Right renal cortex interstitium (tissue), 3 donors: ENCODE measurements at regions not wholly inside any gene's neighbourhood (a gene's known extent, or its start where the extent isn't known, plus 50 kb on each side); places are given as distances from the start of the nearest gene placed in this dataset.
"Not testable (repeated sequence)": the region's sequence is repeated elsewhere in the genome, so short reads cannot be mapped to it uniquely, and the experiment has no call there.

Experiments
- DNase-seq, 3 donors: peaks; one replicate each; pipeline ENCODE4 v3.0.0-alpha.2; 2013; ENCODE audit warnings: low read depth in 3 of 3, low spot score in 2 of 3

DNA sequence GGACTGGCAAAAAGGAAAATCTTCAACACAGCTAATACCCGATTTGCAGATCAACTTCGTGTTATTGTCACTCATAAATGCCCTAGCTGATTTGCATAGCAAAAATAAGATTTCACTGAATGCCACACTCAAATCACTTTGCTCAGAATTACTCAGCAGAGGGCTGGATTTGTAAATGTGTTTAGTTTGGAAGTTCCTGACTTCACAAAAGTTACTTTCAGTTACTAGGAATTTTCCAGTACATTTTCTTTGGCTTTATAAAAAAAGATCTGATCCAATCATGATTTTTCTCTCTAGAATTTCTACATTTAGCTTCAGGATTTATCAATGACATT is 433.3 kb upstream of the ID2 start:
- no peak for DNase-seq

DNA sequence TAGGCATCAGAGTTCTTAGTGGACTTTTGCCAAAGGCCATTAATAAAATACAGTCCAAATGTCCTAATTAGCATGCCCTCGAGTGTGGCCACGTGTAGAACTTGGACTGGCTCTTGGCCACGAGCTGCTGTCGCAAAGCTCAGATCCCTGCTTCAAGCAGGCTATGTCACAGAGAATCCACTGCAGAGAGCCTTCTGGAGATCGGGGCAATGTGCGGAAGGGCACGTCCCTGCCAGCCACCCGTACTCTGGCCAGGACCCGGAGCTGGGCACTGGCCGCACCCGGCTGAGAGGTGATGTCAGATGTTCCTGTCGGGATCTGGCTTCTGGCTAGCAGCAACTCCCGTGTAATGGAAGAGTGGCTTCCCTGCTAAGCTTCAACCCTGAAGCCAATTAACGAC is 432.7 kb upstream of the ID2 start:
- DNase-seq = no peak

DNA sequence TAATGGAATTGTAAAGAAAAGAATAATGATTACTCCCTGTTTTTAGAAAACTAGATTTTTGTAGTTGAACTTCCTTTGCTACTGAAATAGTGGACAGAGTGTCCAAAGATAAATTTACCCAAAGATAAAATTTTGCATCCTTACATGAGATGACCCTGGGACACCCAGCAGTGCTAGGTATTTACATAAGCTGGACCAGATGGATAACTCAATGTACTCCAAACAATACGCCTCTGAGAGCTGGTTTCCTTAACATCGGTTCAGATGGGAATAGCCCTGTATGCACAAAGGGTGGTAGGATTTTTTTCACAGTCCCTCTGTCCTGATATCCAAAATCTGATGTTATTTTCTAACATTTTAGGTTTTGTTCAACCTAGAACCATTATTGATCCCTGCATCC is 432.1 kb upstream of the ID2 start:
- no peak for DNase-seq

DNA sequence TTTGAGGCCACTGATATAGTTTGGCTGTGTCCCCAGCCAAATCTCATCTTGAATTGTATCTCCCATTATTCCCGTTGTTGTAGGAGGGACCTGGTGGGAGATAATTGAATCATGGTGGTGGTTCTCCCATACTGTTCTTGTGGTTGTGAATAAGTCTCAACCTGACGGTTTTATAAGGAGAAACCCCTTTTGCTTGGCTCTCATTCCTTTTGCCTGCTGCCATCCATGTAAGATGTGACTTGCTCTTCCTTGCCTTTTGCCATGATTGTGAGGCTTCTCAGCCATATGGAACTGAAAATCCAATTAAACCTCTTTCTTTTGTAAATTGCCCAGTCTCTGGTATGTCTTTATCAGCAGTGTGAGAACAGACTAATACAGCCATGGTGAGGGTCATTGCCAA is 431.6 kb upstream of the ID2 start:
- not testable (repeated sequence) for DNase-seq

DNA sequence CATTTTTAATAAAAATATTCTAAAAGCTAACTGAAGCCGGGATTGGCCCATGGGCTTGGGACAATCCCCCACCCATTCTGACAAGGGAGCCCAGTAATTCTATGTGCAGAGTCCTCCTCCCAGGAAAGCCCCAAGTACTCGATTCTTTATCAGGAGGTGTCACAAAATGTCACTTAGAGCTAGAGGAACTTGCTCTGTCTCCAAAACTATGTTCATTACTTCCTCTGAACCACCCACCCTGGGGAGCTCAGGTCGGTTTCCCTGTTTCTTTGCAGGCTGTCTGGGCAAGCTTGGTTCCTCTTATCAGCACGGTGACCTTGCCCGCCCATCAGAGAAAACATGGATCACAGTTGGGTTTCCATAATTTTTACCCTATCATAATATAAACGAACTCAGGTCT is 430.6 kb upstream of the ID2 start:
- no peak for DNase-seq

DNA sequence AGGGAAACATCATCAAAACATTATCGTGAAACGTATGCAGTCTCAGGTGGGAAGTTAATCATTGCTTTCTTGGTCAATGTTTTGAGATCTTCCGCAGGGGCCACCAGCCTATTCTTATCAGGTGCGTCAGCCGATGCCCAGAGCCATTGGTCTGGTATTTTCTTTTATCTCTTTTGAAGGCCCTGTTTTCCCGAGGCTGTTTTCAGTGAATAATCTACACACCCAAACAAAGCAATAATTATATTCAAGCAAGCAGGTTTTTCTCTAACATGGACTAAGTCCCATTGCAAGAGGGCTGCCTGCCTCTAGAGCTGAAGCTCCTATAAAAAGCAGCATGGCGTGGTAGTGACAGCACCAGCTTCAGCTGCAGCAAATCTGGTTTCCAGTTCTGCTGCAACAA is 430.0 kb upstream of the ID2 start:
- DNase-seq = no peak

DNA sequence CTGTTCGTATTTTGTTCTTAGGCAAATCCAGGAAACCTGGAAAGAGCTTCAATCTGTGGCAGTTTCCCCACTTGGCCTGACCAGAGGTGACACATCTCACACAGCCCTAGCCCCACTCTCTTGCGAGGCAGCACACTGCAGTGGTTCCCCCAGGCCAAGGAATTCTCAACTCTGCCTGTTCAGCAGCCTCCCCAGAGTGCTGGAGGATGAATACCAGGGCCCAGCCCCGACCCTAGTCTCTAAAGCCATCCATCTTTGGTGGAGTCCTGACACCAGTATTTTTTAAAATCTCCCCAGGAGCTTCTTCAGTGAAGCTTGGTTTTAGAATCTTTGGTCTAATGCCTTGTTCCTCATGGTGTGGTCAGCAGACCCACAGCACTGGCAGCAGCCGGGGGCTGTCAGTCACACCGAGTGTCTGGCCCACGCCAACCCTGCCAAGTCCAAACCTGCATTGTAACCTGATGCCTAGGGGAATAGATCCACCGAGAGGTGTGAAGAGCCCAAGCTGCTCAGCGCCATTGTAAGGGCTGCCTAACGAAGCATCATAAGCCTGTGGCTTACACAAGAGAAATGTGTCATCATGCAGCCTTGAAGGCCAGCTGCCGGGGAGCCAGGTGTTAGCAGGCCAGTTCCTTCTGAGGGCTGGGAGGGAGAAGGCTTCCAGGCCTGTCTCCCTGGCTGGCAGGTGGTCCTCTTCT is 428.7 kb upstream of the ID2 start:
- DNase-seq = no peak

DNA sequence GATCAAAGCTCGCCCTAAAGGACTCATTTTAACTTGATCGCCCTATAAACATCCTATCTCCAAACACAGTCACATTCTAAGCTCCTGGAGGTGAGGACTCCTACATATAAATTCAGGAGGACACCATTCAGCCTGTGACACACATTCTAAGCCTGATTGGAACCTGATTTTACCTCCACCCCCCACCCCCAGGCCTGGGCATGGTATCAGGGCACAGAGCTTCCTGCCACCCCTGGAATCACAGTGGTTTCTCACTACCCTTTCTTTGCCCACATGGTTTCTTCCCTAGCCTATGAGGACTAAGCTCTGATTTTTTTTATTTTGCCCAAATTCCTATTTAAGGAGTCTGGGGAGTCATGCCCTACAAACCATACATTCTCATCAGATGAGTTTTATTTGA is 428.1 kb upstream of the ID2 start:
- no peak for DNase-seq

DNA sequence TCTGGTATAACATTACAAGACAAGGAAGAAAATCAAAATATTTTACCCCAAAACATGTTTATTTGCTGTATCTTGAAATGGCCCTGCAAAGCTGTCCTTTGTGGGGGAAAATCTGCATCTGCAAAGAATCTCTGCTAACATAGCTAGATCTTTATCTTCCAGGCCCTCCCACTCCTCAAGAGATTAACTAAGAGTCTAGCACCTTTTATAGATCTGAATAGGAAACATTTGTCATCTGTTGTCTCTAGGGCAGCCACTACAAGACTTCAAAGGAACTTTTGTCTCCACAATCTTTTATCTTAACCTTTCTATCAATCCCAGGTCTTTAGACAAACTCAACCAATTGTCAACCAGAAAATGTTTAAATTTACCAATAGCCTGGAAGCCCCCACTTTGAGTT is 427.6 kb upstream of the ID2 start:
- DNase-seq = not testable (repeated sequence)

DNA sequence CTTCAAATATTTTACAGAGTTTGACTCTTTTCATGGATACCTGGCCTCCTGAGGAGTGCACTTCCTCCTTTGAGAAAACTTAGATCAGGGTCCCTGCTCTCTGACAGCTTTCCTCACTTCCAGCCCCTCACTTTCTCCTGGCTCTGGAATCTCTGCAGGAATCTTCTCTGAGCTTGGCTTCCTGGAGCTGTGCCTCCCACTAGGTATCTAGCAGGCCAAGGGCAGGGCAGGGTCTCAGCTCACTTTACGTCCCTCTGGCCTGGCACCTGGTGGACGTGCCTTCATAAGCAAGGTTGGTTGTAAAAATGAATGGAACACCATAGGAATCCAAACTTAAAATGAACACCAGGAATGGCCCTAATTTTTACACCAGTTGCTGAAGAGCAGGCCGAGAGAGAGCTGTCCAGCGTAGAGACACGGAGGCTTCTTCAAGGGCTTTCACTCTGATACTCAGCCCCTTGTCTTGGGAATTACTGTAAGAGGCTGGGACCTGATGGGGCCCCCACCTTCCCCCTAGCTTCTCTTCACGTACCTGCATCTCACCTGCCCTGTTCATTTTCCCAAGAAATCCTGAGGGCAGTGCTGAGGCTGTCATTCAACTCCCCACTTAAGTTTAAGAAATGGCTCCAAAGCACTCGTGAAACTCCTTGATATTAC is 426.9 kb upstream of the ID2 start:
- no peak for DNase-seq

DNA sequence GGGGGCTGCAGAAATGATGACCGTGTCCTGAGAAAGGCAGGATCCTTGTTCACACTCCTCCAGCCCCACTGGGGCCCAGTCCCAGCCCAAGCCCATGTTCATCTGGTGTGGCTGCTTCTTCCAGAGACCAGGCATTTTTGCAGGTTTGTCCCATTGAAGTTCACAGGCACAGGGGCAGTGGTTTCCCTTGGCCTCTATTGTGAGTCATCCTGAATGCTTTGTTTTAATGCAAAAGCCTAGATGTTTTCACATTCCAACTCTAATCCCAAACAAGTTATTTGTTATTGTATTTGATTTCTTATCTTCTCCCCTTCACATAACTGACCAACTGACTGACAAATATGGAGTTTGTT is 426.4 kb upstream of the ID2 start:
- no peak for DNase-seq

DNA sequence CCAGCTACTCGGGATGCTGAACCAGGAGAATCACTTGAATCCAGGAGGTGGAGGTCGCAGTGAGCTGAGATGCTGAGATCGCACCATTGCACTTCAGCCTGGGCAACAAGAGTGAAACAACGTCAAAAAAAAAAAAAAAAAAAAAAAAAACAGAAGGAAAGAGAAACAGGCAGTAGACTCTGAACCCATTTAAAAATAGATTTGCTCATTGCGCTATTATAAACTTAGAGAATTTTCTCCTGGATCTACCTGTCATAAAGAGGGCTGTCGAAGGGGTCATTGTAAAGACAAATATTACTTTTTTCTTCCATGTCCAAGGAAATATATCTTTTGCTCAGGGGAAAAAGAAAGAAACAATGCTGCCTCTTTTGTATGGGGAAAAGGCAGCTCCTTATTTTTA is 425.0 kb upstream of the ID2 start:
- DNase-seq = no peak

DNA sequence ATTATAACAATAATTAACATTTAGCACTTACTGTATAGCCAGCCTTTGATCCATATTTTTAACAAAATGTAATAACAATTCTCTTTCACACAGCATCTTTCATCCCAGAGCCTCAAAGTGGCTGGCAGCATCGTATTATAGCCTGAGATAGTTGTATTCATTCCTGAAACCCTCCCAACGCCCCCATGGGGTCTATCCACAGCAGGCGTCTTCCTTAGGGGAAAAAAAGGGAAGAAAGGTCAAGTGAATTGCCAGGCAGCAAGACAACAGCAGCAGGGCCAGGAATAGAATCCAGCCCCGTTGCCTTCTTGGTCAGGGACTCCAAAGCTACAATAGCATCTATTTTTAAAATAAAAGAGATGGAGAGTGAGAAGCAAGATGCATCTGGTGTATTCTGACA is 424.4 kb upstream of the ID2 start:
- no peak for DNase-seq

DNA sequence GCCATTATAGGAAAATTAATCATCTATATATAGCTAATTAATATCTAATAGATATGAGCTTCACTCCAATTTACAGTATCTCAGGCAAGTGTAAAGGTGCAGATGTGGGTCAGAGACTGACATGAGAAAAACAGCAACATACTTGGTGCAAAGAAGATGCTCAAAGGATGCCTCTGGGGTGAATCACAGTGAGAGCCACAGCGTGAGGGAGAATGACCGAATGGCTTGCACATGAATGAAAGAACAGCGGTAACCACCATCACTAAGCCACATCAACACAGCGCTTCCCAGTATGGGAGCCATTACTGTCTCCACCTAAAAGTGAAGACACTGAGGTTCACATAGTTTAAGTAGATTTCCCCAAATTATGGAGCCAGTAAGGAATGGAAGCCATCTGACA is 423.4 kb upstream of the ID2 start:
- DNase-seq = no peak

DNA sequence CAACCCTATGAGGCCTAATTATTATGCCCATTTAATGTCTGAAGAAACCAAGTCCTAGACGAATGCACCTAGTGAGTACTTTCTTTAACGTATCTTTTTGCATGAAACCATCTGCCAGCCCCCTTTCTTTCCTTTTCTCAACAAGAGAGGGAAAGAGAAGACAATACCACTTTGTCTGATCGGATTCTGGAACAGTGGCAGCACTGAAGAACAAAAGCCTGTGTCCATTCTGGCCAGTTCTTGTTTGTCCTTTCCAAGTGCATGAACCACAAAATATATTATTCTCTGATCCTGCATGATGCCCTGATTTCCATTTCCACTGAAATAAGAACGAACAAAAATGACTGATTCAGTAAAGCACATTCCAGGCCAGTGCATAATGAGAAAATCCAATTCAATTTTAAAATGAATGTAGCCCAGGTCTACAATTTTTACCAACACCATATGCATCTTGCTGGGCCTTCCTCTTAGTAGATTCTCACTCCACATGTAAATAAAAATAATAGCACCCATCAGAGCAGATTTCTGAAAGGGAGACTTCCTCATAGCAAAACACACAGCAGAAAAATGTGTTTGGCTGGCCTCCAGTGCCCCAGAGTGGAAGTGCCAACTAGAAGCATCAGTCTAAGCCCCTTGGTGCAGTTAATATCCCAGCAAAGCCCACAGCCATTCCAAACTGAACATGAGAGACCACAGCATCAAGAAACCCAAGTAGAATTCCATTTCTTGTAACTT is 422.6 kb upstream of the ID2 start:
- no peak for DNase-seq

DNA sequence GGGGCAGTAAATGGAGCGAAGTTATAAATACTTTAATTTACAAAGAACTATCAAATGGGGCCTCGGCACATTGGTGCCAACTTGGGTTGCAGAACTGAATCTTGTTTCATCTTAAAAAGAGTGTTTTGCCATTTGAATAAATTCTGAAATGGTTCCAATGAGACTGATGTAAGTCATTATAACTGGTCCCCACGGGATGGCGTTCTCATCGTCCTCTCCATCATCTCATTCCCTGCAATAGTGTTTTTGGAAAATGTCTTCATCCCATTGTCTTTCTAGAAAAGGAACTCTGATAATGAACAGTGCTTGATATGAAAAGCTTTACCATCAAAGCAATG is 422.0 kb upstream of the ID2 start:
- no peak for DNase-seq

DNA sequence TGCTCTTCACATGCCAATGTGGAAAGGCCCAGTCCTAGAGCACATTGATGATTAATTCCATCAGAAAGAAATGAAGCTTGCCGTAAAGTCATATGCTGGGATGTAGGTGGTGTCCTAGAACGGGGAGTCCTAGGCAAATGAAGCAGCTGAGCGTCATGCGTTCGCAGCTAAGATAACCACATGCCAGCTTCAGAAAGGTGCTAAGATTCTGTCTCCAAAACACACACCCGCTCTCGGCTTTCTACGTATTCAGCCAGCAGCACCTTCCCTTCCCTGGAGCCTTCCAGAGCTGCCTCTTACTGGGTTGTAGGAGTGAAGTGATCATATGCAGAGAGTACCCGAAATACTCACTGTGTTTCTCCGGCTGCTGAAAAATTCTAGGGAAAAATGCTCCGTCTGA is 421.6 kb upstream of the ID2 start:
- DNase-seq = no peak

DNA sequence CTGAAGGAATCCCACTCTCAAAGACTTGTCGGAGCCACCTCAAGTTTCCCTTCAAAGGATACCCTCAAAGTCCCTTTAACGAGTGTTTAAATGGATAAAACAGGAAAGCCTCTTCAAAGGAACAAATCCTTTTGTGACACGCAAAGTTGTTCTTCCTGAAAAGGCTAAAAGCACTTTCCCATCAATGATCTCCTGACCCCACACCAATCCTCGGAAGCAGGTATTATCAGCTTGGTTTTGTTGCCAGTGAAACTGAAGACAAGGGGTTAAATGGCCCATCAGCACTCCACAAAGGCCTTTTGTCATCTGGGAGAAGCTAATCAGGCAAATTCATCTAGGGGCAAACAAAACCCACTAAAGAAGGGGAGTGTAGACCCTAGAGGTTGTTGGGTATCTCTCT is 418.0 kb upstream of the ID2 start:
- no peak for DNase-seq

DNA sequence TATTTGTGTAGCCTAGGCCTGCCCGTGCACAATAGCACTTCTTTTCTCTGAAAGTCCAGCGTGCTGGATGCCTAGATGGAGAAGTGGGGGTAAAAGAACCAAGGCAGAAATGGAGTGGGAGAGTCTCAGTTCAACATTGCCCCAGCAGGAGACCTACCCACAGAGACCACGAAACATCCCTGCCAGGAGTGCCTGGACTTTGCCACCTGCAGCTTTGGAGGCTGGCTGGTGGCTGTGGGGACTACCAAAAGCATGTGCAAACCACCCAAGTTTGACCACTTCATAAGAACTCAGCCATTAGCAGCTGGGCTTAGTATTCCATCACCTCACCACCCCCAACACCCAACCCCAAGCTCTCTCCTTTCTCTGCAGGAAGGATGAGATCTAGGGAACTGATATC is 416.9 kb upstream of the ID2 start:
- no peak for DNase-seq

DNA sequence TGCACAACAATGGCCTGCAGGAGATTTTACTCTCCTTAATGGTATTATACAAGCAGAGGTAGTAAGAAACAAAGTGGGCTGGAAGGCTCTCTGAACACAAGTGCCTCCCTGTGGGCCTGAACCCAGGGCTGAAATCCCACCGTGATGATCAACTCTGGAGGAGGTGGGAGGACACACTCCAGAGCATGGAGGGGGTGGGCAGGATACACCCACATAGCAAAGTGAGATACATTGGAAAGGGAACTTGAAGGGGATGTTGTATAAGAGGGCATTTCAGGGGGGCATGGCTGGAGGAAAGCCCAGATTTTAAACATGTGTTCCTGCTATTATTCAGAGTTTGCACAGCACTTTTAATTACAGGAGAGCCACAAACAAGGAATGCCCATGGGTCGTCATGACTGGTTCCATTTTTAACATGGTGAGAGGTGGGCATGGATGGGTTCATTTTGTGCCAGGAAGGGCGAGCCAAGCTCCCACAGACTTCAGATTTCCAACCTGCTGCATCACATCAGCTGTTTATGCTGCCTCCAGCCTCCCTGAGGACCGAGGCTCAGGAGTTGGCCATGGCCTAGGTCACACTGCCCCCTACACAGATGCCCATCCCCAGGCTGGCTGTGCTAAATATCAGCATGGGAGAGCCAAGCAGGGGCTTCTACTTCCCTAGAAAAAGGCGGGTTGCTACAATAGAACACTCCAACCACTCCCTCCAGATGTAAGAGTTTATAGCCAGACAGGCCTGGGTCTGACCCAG is 416.2 kb upstream of the ID2 start:
- no peak for DNase-seq

DNA sequence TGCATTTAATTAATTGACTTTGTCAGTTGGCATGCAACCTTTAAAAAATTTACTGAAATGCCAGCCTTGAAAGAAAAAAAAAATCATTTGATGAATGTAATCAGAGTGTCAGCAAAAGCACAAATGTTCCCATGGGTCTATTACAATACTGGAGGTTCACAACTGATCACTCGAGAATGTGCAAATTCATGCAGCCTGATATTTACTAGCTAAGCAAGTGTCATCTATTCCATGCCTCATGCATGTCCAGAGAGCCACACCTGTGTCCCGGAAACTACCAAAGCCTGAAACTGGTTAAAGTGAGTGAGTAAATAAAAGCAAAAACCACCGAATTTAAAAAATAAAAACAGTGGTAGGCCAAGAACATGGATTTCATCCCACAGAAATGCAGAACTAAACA is 415.3 kb upstream of the ID2 start:
- DNase-seq = no peak

DNA sequence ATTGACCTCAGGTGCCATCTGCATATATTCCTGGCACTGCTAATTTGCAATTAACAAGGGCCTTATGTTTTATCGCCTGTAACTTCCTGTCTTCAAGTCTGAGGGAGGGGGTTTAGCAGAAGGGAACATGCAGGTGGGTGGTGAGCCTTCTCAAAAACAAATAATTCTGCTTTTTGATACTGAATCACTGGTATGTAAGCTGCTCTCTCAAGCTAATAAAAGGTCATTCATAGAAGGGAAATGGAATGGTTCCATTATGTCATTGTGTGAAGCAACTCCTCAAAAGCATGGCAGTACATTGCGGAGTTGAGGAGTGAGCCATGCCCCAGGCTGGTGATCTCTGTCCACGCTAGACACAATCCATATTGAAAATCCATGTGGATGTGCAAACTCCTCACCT is 414.8 kb upstream of the ID2 start:
- DNase-seq = no peak
